SK-N-SH (cell line): ENCODE measurements at regions not wholly inside any gene's neighbourhood (a gene's known extent, or its start where the extent isn't known, plus 50 kb on each side); places are given as distances from the start of the nearest gene placed in this dataset.

Experiments used
- CTCF ChIA-PET: fragments of 300-600, 350-600 bp; formaldehyde crosslinking; extraction: SDS; loops from one replicate; lab custom pipeline; 2021; lab: Yijun Ruan, JAX
- POLR2A ChIA-PET: fragments of 350-600 bp; sonication (Branson Sonifier 250); formaldehyde crosslinking; extraction: SDS; loops from one replicate; lab custom pipeline; 2020; ENCODE audit warnings: antibody characterized with exemption, inconsistent platforms; lab: Yijun Ruan, JAX
- DNase-seq: peaks from one replicate; pipeline ENCODE4 v3.0.0; 2012
- H2AFZ ChIP-seq: fragments of 200-600 bp; sonication (generic); 2 replicates; pipeline ENCODE4 v1.8.1; 2016; ENCODE audit warnings: antibody characterized with exemption, mild to moderate bottlenecking, low read depth
- H3F3A ChIP-seq: fragments of 200-600 bp; sonication (generic); replicated peaks from 2 replicates; pipeline ENCODE3; 2016; ENCODE audit warnings: antibody characterized with exemption, mild to moderate bottlenecking; ENCODE audit not compliant: insufficient read depth
- H3K27ac ChIP-seq, 2 experiments: fragments of 200-500 bp in 1 of 2; fragments of 200-600 bp in 1 of 2; sonication (Bioruptor generic) in 1 of 2; sonication (generic), shearing (Covaris generic) in 1 of 2; 2 replicates each; pipeline versions ENCODE4 v1.5.1 to v1.6.1; 2014 to 2016; ENCODE audit warnings: low read depth in 2 of 2, inconsistent platforms in 1 of 2, low read length in 1 of 2, mild to moderate bottlenecking in 1 of 2, mixed read lengths in 1 of 2
- H3K27me3 ChIP-seq: fragments of 200-600 bp; sonication (generic), shearing (Covaris generic); 2 replicates; pipeline ENCODE4 v1.6.1; 2016; ENCODE audit warnings: mixed run types; ENCODE audit not compliant: insufficient read depth
- H3K36me3 ChIP-seq, 2 experiments: fragments of 200-500 bp in 1 of 2; fragments of 200-600 bp in 1 of 2; sonication (Bioruptor generic) in 1 of 2; sonication (generic) in 1 of 2; replicated peaks in 1 of 2; 2 replicates each; pipeline versions ENCODE3 to v1.5.1; 2014 to 2016; ENCODE audit warnings: low read length in 1 of 2, mild to moderate bottlenecking in 1 of 2; ENCODE audit not compliant: insufficient read depth in 2 of 2, control insufficient read depth in 1 of 2
- H3K4me1 ChIP-seq, 2 experiments: fragments of 200-500 bp in 1 of 2; fragments of 200-600 bp in 1 of 2; sonication (Bioruptor generic) in 1 of 2; sonication (generic), shearing (Covaris generic) in 1 of 2; 2 replicates each; pipeline versions ENCODE4 v1.5.1 to v1.6.1; 2014 to 2016; ENCODE audit warnings: low read depth in 1 of 2, low read length in 1 of 2, mixed run types in 1 of 2; ENCODE audit not compliant: insufficient read depth in 2 of 2, control insufficient read depth in 1 of 2
- H3K4me2 ChIP-seq: fragments of 200-600 bp; sonication (generic), shearing (Covaris generic); 2 replicates; pipeline ENCODE4 v1.6.1; 2017; ENCODE audit warnings: mixed run types
- H3K4me3 ChIP-seq, 2 experiments: fragments of 200-500 bp in 1 of 2; fragments of 200-600 bp in 1 of 2; sonication (Bioruptor generic) in 1 of 2; sonication (generic), shearing (Covaris generic) in 1 of 2; 2 replicates each; pipeline versions ENCODE4 v1.5.1 to v1.8.1; 2014 to 2016; ENCODE audit warnings: low read depth in 2 of 2, inconsistent platforms in 1 of 2, low read length in 1 of 2, mild to moderate bottlenecking in 1 of 2, mixed read lengths in 1 of 2, moderate library complexity in 1 of 2
- H3K79me2 ChIP-seq: fragments of 200-600 bp; sonication (generic); 2 replicates; pipeline ENCODE4 v1.8.1; 2017; ENCODE audit warnings: mild to moderate bottlenecking; ENCODE audit not compliant: insufficient read depth
- H3K9ac ChIP-seq: fragments of 200-600 bp; sonication (generic); 2 replicates; pipeline ENCODE4 v1.6.1; 2017; ENCODE audit warnings: mixed run types
- H3K9me2 ChIP-seq: fragments of 200-600 bp; sonication (generic); 2 replicates; pipeline ENCODE4 v1.6.1; 2017; ENCODE audit warnings: mixed run types
- H3K9me3 ChIP-seq: fragments of 200-600 bp; sonication (generic); 2 replicates; pipeline ENCODE4 v1.6.1; 2017; ENCODE audit warnings: mixed run types, mild to moderate bottlenecking, moderate library complexity
- H4K20me1 ChIP-seq: fragments of 200-600 bp; sonication (generic); 2 replicates; pipeline ENCODE4 v1.6.1; 2017; ENCODE audit warnings: mild to moderate bottlenecking, mixed run types; ENCODE audit not compliant: insufficient read depth
- CTCF ChIP-seq: fragments of 200-600 bp; sonication (generic); IDR thresholded peaks from 2 replicates; pipeline ENCODE4 v1.6.1; 2017; ENCODE audit warnings: antibody characterized with exemption, mild to moderate bottlenecking, moderate library complexity
- ELF1 ChIP-seq: IDR thresholded peaks from 2 replicates; pipeline ENCODE4 v1.4.0; 2012
- EZH2phosphoT487 ChIP-seq: fragments of 200-600 bp; sonication (generic); IDR thresholded peaks from 2 replicates; pipeline ENCODE4 v1.6.1; 2017; ENCODE audit warnings: low read depth, mixed run types, mild to moderate bottlenecking, antibody characterized with exemption, moderate library complexity, borderline replicate concordance
- FOXJ3 ChIP-seq: sonication (generic); formaldehyde crosslinking; IDR thresholded peaks from 2 replicates; pipeline ENCODE4 v1.5.1; 2020; ENCODE audit warnings: mild to moderate bottlenecking, missing genetic modification reagents
- GATA2 ChIP-seq: sonication (generic); formaldehyde crosslinking; IDR thresholded peaks from 2 replicates; pipeline ENCODE4 v1.5.0; 2020; ENCODE audit warnings: mild to moderate bottlenecking, missing genetic modification reagents
- IRF3 ChIP-seq: fragments of 150-350 bp; IDR thresholded peaks from 2 replicates; pipeline ENCODE4 v1.6.1; 2016; ENCODE audit warnings: mild to moderate bottlenecking, low read depth, low read length
- JUND ChIP-seq: IDR thresholded peaks from 2 replicates; pipeline ENCODE4 v1.4.0; 2012
- MEF2A ChIP-seq: IDR thresholded peaks from 2 replicates; pipeline ENCODE4 v1.4.0; 2012; ENCODE audit warnings: low read depth, borderline replicate concordance
- MXI1 ChIP-seq: IDR thresholded peaks from 2 replicates; pipeline ENCODE4 v1.6.1; 2012; ENCODE audit warnings: mild to moderate bottlenecking, low read depth, low read length, improper control_type of control experiment
- NRF1 ChIP-seq: IDR thresholded peaks from 2 replicates; pipeline ENCODE4 v1.6.1; 2012; ENCODE audit warnings: low read depth, mild to moderate bottlenecking, low read length
- RAD21 ChIP-seq: IDR thresholded peaks from 2 replicates; pipeline ENCODE4 v1.6.1; 2012; ENCODE audit warnings: mild to moderate bottlenecking, low read length
- REST ChIP-seq: IDR thresholded peaks from 2 replicates; pipeline ENCODE4 v1.6.1; 2012; ENCODE audit warnings: mild to moderate bottlenecking, low read depth, low read length, moderate library complexity
- RXRA ChIP-seq: IDR thresholded peaks from 2 replicates; pipeline ENCODE4 v1.4.0; 2012; ENCODE audit warnings: low read depth, mild to moderate bottlenecking, borderline replicate concordance
- SMC3 ChIP-seq: IDR thresholded peaks from 2 replicates; pipeline ENCODE4 v1.6.1; 2012; ENCODE audit warnings: low read depth, low read length, improper control_type of control experiment
- TAF1 ChIP-seq: IDR thresholded peaks from 2 replicates; pipeline ENCODE4 v1.6.1; 2012; ENCODE audit warnings: low read depth, mild to moderate bottlenecking, low read length, moderate library complexity, borderline replicate concordance
- YY1 ChIP-seq: IDR thresholded peaks from 2 replicates; pipeline ENCODE4 v1.4.0; 2012; ENCODE audit warnings: low read depth, mild to moderate bottlenecking
- WGBS: methylation state at CpG from one replicate; pipeline ENCODE4 v1.1.6; 2017; ENCODE audit warnings: low lambda C conversion rate; 5-methylcytosine and 5-hydroxymethylcytosine counted together
- TF ChIP-seq, protein P1 (sequence below): IDR thresholded peaks from 2 replicates; pipeline ENCODE4 v1.4.0; 2012; ENCODE audit warnings: low read depth, borderline replicate concordance
- TF ChIP-seq, protein P2 (sequence below): fragments of 150-350 bp; IDR thresholded peaks from 2 replicates; pipeline ENCODE4 v1.6.1; 2017; ENCODE audit warnings: antibody characterized with exemption, low read length, low read depth, borderline replicate concordance

- no peak for DNase-seq
- Histone ChIP-seq H3K27me3 (no peaks in the 10 kb centered on the region), H3K4me3 (no peak overlapping the region), H3K9me3 (no peaks in the 10 kb centered on the region), H3K9ac (no peak overlapping the region), H3K36me3 (no peaks in the 10 kb centered on the region), H3K4me1 (no peaks in the 10 kb centered on the region), H3F3A (no peaks in the 10 kb centered on the region), H4K20me1 (no peaks in the 10 kb centered on the region), H3K79me2 (no peaks in the 10 kb centered on the region), H3K27ac (no peak overlapping the region), H2AFZ (no peak overlapping the region), H3K4me2 (no peak overlapping the region), H3K9me2 (no peaks in the 10 kb centered on the region)
- 92% methylated on average over 3 of the region's 3 CpGs for WGBS
- no peak for TF ChIP-seq TAF1
- no peak for TF ChIP-seq FOXJ3
- TF ChIP-seq MXI1 = no peak
- no peak for TF ChIP-seq SMC3
- TF ChIP-seq GATA2 = no peak
- TF ChIP-seq EZH2phosphoT487 = no peak
- no peak for TF ChIP-seq RXRA
- TF ChIP-seq MEF2A = no peak
- no peak for TF ChIP-seq NRF1
- TF ChIP-seq, protein P1, sequence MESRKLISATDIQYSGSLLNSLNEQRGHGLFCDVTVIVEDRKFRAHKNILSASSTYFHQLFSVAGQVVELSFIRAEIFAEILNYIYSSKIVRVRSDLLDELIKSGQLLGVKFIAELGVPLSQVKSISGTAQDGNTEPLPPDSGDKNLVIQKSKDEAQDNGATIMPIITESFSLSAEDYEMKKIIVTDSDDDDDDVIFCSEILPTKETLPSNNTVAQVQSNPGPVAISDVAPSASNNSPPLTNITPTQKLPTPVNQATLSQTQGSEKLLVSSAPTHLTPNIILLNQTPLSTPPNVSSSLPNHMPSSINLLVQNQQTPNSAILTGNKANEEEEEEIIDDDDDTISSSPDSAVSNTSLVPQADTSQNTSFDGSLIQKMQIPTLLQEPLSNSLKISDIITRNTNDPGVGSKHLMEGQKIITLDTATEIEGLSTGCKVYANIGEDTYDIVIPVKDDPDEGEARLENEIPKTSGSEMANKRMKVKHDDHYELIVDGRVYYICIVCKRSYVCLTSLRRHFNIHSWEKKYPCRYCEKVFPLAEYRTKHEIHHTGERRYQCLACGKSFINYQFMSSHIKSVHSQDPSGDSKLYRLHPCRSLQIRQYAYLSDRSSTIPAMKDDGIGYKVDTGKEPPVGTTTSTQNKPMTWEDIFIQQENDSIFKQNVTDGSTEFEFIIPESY = no peak
- TF ChIP-seq IRF3 = no peak
- TF ChIP-seq REST = no peak
- TF ChIP-seq, protein P2, sequence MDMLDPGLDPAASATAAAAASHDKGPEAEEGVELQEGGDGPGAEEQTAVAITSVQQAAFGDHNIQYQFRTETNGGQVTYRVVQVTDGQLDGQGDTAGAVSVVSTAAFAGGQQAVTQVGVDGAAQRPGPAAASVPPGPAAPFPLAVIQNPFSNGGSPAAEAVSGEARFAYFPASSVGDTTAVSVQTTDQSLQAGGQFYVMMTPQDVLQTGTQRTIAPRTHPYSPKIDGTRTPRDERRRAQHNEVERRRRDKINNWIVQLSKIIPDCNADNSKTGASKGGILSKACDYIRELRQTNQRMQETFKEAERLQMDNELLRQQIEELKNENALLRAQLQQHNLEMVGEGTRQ = no peak
- TF ChIP-seq YY1 = no peak
- no peak for TF ChIP-seq JUND
- no peak for TF ChIP-seq CTCF
- TF ChIP-seq ELF1 = no peak
- TF ChIP-seq RAD21 = no peak
- CTCF ChIA-PET = no interaction called here
- POLR2A ChIA-PET = no interaction called here
Measured at GRCh38 chr6:12394170-12394569, 104.0 kb downstream of the EDN1 start.
